Ovary (tissue), 7 donors: ENCODE measurements at regions not wholly inside any gene's neighbourhood (a gene's known extent, or its start where the extent isn't known, plus 50 kb on each side); places are given as distances from the start of the nearest gene placed in this dataset.

Experiments used
- DNase-seq, 5 donors: peaks; one replicate each; pipeline ENCODE4 v3.0.0-alpha.2; 2019 to 2020
- H3K27ac ChIP-seq, 2 donors: fragments of 200-600 bp; one replicate each; pipeline versions ENCODE4 v1.5.1 to v1.8.0; 2019 to 2022
- H3K27me3 ChIP-seq: fragments of 200-600 bp; one replicate; pipeline ENCODE4 v1.8.0; 2022
- H3K36me3 ChIP-seq: fragments of 200-600 bp; sonication (generic); one replicate; pipeline ENCODE4 v1.5.1; 2019
- H3K4me1 ChIP-seq: one replicate; pipeline ENCODE4 v1.8.1; 2013; ENCODE audit warnings: mild to moderate bottlenecking, moderate library complexity; ENCODE audit not compliant: insufficient read depth
- H3K4me3 ChIP-seq: fragments of 200-600 bp; sonication (generic); one replicate; pipeline ENCODE4 v1.5.1; 2017
- H3K9me3 ChIP-seq, 2 donors: fragments of 200-600 bp in 1 of 2; sonication (generic) in 1 of 2; one replicate each; pipeline versions ENCODE4 v1.5.1 to v1.8.1; 2013 to 2019; ENCODE audit warnings: mild to moderate bottlenecking in 1 of 2, moderate library complexity in 1 of 2
- CTCF ChIP-seq, 3 donors: fragments of 450-650 bp in 2 of 3; fragments of 200-600 bp in 1 of 3; IDR thresholded peaks; one replicate each; pipeline versions ENCODE4 v1.5.1 to v1.8.0; 2016 to 2022; ENCODE audit warnings: antibody characterized with exemption in 3 of 3, mild to moderate bottlenecking in 1 of 3
- EP300 ChIP-seq: sonication (generic); formaldehyde crosslinking; IDR thresholded peaks from one replicate; pipeline ENCODE4 v1.6.1; 2017; ENCODE audit warnings: antibody characterized with exemption
- POLR2A ChIP-seq: fragments of 450-650 bp; IDR thresholded peaks from one replicate; pipeline ENCODE4 v1.6.1; 2017; ENCODE audit warnings: antibody characterized with exemption, mild to moderate bottlenecking, moderate library complexity
- WGBS, 3 donors: extraction: QIAGEN DNeasy Blood & Tissue Kit in 1 of 3; methylation state at CpG; one replicate each; pipeline versions ENCODE4 v1.1.5 to v1.1.7; 2013 to 2017; 5-methylcytosine and 5-hydroxymethylcytosine counted together
- intact Hi-C, 4 donors: fragments of 100-400 bp; cut with DNase I; formaldehyde crosslinking; loops; one replicate each; pipeline versions ENCODE4 v1.11.0 to v1.15.1; 2022 to 2023
- donor health status: DM: no; HTN: no; CAD: no; lungs with moderate emphysema.
- donor health status: DM: no; HTN: no; CAD: no.
- donor health status: Bipolar disorder and iron deficiency.
- donor health status: DM: no; HTN: no; CAD: no.
- donor health status: DM: yes; HTN: yes; CAD: no.

- Histone ChIP-seq H3K9me3 (no peaks in the 10 kb centered on the region), H3K4me1 (no peaks in the 10 kb centered on the region), H3K27ac (no peak overlapping the region), H3K36me3 (no peaks in the 10 kb centered on the region), H3K4me3 (no peak overlapping the region), H3K27me3 (no peaks in the 10 kb centered on the region)
- 69 to 85% (median 77%) methylated on average over 1 of the region's 1 CpG for WGBS, 3 donors
- intact Hi-C loops = no loop called here
- DNase-seq = no peak
- TF ChIP-seq EP300 (no peak), CTCF (IDR thresholded peaks at IDR 0.05) (no peak), POLR2A (no peak)
Measured at GRCh38 chr3:116767726-116768125, 58.1 kb downstream of the TUSC7 start.

GRCh38 chr3:116770815-116771450, 61.4 kb downstream of the TUSC7 start:
- 1 to 2% (median 2%) methylated on average over 7 of the region's 7 CpGs for whole genome bisulfite sequencing, 3 donors
- Histone ChIP-seq H3K9me3 (no peaks in the 10 kb centered on the region), H3K4me3 (no peak overlapping the region), H3K4me1 (no peaks in the 10 kb centered on the region), H3K36me3 (no peaks in the 10 kb centered on the region), H3K27ac (no peak overlapping the region), H3K27me3 (no peaks in the 10 kb centered on the region)
- peak; percentile 9 to 57 (median 26) for DNase-seq
- intact Hi-C loops = no loop called here
- TF ChIP-seq EP300 (no peak), CTCF (IDR thresholded peaks at IDR 0.05) (peak in 1 of 3 donors; percentile 62), POLR2A (no peak)

DNA sequence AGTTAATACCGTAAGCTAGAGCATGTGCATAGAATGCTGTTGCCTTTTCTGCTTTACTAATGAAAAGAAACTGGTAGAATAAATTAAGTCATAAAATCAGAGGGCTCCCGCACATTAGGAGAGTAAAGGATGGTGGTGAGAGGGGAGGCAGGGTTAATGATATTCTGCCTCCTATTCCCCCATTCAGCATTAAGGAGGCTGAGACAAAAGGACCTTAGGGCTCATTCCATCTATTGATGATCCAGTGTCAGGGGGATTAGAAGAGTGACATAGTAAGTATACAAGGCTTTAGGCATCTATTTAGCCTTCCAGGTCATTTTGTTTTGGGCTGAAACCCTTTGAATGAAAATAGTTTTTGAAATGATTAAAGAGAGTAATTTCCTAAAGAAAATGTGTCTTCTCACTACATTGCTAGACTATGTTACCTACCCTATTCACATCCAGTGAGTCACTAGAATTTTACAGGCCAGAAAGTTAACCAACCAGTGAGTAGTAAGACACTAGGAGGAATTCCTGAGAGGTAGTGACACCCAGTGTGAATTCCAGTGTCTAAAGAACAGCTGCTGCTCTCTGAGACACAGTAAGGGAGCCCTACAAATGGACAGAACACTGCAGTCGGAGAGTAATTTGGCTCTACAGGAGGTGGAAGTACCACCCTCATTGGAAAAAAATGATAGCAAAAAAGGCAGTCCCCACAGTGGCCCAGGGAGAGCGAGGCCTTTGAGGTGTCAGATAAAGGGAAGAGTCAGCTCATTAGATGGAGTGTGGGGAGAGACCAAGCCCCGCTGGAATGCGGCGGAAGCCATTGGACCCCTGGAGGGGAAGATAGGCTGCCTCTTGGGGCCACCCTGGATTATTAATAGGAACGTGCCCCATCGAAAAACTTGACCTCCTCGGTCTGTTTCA, 67.6 kb downstream of the TUSC7 start:
- Histone ChIP-seq H3K36me3 (no peaks in the 10 kb centered on the region), H3K4me3 (no peak overlapping the region), H3K27ac (no peak overlapping the region), H3K4me1 (no peaks in the 10 kb centered on the region), H3K9me3 (no peaks in the 10 kb centered on the region), H3K27me3 (no peaks in the 10 kb centered on the region)
- TF ChIP-seq CTCF (IDR thresholded peaks at IDR 0.05) (no peak), POLR2A (no peak), EP300 (no peak)
- intact Hi-C loops = no loop called here
- no peak for DNase-seq
- WGBS, 3 donors = 42 to 47% (median 46%) methylated on average over 10 of the region's 10 CpGs

DNA sequence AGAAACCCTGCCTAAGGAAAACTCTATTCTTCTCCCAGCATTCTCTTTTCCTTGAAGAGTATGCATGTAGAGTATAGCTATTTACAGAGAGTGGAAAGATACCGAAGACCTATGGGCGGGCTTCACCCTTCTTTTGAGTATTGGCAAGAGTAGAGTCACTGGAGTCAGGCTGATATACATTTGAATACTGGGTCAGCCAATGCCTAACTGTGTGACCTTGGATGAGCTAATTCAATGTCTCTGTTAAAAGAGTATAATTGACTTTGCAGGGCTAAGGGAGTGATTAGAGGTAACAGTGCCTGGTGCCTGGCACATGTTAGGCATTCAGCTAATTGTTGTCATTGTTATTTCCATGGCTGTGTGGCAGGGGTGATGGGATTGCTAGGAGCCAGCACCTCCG, 75.6 kb downstream of the TUSC7 start:
- 86 to 92% (median 90%) methylated on average over 3 of the region's 3 CpGs for WGBS, 3 donors
- Histone ChIP-seq H3K9me3 (no peaks in the 10 kb centered on the region), H3K4me3 (no peak overlapping the region), H3K36me3 (no peaks in the 10 kb centered on the region), H3K4me1 (no peaks in the 10 kb centered on the region), H3K27me3 (no peaks in the 10 kb centered on the region), H3K27ac (no peak overlapping the region)
- DNase-seq = no peak
- TF ChIP-seq CTCF (IDR thresholded peaks at IDR 0.05) = no peak
- no peak for TF ChIP-seq EP300
- no peak for TF ChIP-seq POLR2A
- intact Hi-C loops = no loop called here
